Neuronal stem cell (in vitro differentiated cells): ENCODE measurements at regions not wholly inside any gene's neighbourhood (a gene's known extent, or its start where the extent isn't known, plus 50 kb on each side); places are given as distances from the start of the nearest gene placed in this dataset.

ENCODE experiments used
- DNase-seq: peaks from one replicate; pipeline ENCODE4 v3.0.0-alpha.2; 2013; ENCODE audit warnings: low spot score
- H2AFZ ChIP-seq: one replicate; pipeline ENCODE4 v1.6.1; 2013; ENCODE audit warnings: mild to moderate bottlenecking, low read length, inconsistent platforms
- H2AK5ac ChIP-seq: 2 replicates; pipeline ENCODE4 v1.6.1; 2013; ENCODE audit warnings: low read depth, mild to moderate bottlenecking, inconsistent platforms, low read length, moderate library complexity, mixed read lengths
- H2BK120ac ChIP-seq: 2 replicates; pipeline ENCODE4 v1.6.1; 2013; ENCODE audit warnings: low read depth, mild to moderate bottlenecking, inconsistent platforms, low read length, moderate library complexity, mixed read lengths
- H2BK12ac ChIP-seq: one replicate; pipeline ENCODE4 v1.6.1; 2013; ENCODE audit warnings: low read length, inconsistent platforms
- H2BK15ac ChIP-seq: 2 replicates; pipeline ENCODE4 v1.6.1; 2013; ENCODE audit warnings: mild to moderate bottlenecking, low read length, inconsistent platforms, mixed read lengths
- H2BK5ac ChIP-seq: one replicate; pipeline ENCODE4 v1.6.1; 2013; ENCODE audit warnings: inconsistent platforms, mild to moderate bottlenecking, low read length, moderate library complexity
- H3K14ac ChIP-seq: one replicate; pipeline ENCODE4 v1.6.1; 2013; ENCODE audit warnings: low read length, inconsistent platforms
- H3K18ac ChIP-seq: 2 replicates; pipeline ENCODE4 v1.6.1; 2013; ENCODE audit warnings: low read length, inconsistent platforms
- H3K23ac ChIP-seq: 2 replicates; pipeline ENCODE4 v1.6.1; 2013; ENCODE audit warnings: low read depth, mild to moderate bottlenecking, mixed read lengths, low read length, inconsistent platforms; ENCODE audit not compliant: poor library complexity
- H3K27ac ChIP-seq: replicated peaks from 3 replicates; pipeline ENCODE4 v1.5.1; 2013; ENCODE audit warnings: low read length, inconsistent platforms
- H3K27me3 ChIP-seq, 3 experiments: 2 replicates each; pipeline ENCODE4 v1.6.1; 2013; ENCODE audit warnings: low read length in 3 of 3, mild to moderate bottlenecking in 2 of 3, inconsistent platforms in 1 of 3, low read depth in 1 of 3, mixed read lengths in 1 of 3, moderate library complexity in 1 of 3; ENCODE audit not compliant: control insufficient read depth in 3 of 3, insufficient read depth in 3 of 3
- H3K36me3 ChIP-seq, 2 donors: replicated peaks in 1 of 2; 2 replicates each; pipeline ENCODE4 v1.6.1; 2013; ENCODE audit warnings: low read length in 2 of 2; ENCODE audit not compliant: control insufficient read depth in 2 of 2, insufficient read depth in 2 of 2
- H3K4ac ChIP-seq: 2 replicates; pipeline ENCODE4 v1.6.1; 2013; ENCODE audit warnings: inconsistent platforms, mild to moderate bottlenecking, low read length, moderate library complexity
- H3K4me1 ChIP-seq, 2 donors: 1 replicate in 1 of 2; 2 replicates in 1 of 2; pipeline ENCODE4 v1.6.1; 2013; ENCODE audit warnings: low read length in 2 of 2, low read depth in 1 of 2; ENCODE audit not compliant: control insufficient read depth in 2 of 2, insufficient read depth in 1 of 2
- H3K4me2 ChIP-seq: one replicate; pipeline ENCODE4 v1.6.1; 2013; ENCODE audit warnings: mild to moderate bottlenecking, low read length, inconsistent platforms; ENCODE audit not compliant: insufficient read depth, poor library complexity, severe bottlenecking
- H3K4me3 ChIP-seq, 2 donors: 2 replicates each; pipeline ENCODE4 v1.5.1; 2013; ENCODE audit warnings: low read length in 2 of 2, mild to moderate bottlenecking in 2 of 2, inconsistent platforms in 1 of 2, moderate library complexity in 1 of 2
- H3K79me1 ChIP-seq: one replicate; pipeline ENCODE4 v1.6.1; 2013; ENCODE audit warnings: low read depth, mild to moderate bottlenecking, inconsistent platforms, low read length, moderate library complexity
- H3K9ac ChIP-seq: one replicate; pipeline ENCODE4 v1.6.1; 2013; ENCODE audit warnings: mild to moderate bottlenecking, low read depth, low read length, inconsistent platforms; ENCODE audit not compliant: poor library complexity
- H3K9me3 ChIP-seq, 2 donors: replicated peaks in 1 of 2; 2 replicates each; pipeline versions ENCODE3 to v1.6.1; 2013; ENCODE audit warnings: low read length in 2 of 2, mild to moderate bottlenecking in 2 of 2, inconsistent platforms in 1 of 2, low read depth in 1 of 2, mixed read lengths in 1 of 2, moderate library complexity in 1 of 2; ENCODE audit not compliant: control insufficient read depth in 2 of 2, insufficient read depth in 1 of 2
- H4K8ac ChIP-seq: one replicate; pipeline ENCODE4 v1.6.1; 2013; ENCODE audit warnings: low read depth, mild to moderate bottlenecking, inconsistent platforms, low read length, moderate library complexity
- H4K91ac ChIP-seq: one replicate; pipeline ENCODE4 v1.6.1; 2013; ENCODE audit warnings: low read length, low read depth, mild to moderate bottlenecking, inconsistent platforms; ENCODE audit not compliant: poor library complexity
- WGBS, 2 donors: extraction: QIAGEN DNeasy Blood & Tissue Kit; methylation state at CpG; one replicate each; pipeline ENCODE4 v1.1.7; 2013; ENCODE audit warnings: missing lambda C conversion rate in 2 of 2, mixed read lengths in 1 of 2; ENCODE audit not compliant: insufficient read length in 2 of 2, insufficient replicate concordance in 1 of 2; ENCODE audit errors: extremely low coverage in 2 of 2; 5-methylcytosine and 5-hydroxymethylcytosine counted together

GRCh38 chr7:86954971-86955370, 104.5 kb downstream of the ELAPOR2 start:
- H4K91ac ChIP-seq: no peak overlapping the region
- H2AK5ac ChIP-seq: no peak overlapping the region
- H3K9ac ChIP-seq: no peak overlapping the region
- no peak overlapping the region for H2BK5ac ChIP-seq
- DNase-seq: no peak
- no peak overlapping the region for H3K4ac ChIP-seq
- H4K8ac ChIP-seq: no peak overlapping the region
- H3K14ac ChIP-seq: no peak overlapping the region
- no peak overlapping the region for H2BK15ac ChIP-seq
- H3K18ac ChIP-seq: no peak overlapping the region
- H3K4me2 ChIP-seq: no peak overlapping the region
- no peak overlapping the region for H2AFZ ChIP-seq
- no peak overlapping the region for H2BK12ac ChIP-seq
- no peak overlapping the region for H3K23ac ChIP-seq
- H3K27ac ChIP-seq: no peak overlapping the region
- no peaks in the 10 kb centered on the region for H3K36me3 ChIP-seq
- peaks cover 0 to 6% of the 10 kb centered on the region in 2 donors for H3K4me1 ChIP-seq
- H3K4me3 ChIP-seq: no peak overlapping the region
- no peaks in the 10 kb centered on the region for H3K27me3 ChIP-seq
- no peak overlapping the region for H2BK120ac ChIP-seq
- peaks cover 0 to 2% of the 10 kb centered on the region in 2 donors for H3K9me3 ChIP-seq
- H3K79me1 ChIP-seq: no peaks in the 10 kb centered on the region

DNA sequence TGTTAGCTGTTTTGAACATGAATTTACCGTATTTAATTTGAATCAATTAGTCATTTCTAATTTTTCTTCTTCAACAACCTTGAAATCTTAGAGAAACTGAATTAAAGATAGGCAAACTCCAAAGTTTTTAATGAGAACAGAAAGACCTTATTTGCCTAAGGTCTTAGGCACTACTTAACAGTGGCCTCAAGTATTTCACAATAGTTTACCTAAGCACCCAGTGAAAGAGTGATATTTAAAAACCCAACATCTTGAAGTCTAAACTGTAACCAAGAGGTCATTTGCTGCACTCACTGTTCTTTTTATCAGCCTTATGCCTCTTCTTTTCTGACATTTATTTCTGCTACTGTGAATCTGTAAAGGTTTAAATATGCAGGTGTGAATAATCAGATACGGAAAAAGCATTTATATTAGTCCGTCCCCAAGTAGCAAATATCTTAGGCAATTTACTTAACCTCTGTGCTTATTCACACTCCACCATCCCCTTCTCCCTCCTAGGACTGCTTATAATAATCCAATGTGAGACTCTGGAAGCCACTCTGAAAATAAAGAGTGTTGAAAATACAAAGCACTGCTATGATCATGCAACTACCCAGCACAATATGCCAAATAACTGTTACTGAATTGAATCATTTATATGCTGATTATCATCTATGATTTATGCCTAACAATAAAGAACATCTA, 105.7 kb downstream of the ELAPOR2 start:
- Histone ChIP-seq H3K36me3 (no peaks in the 10 kb centered on the region), H3K14ac (no peak overlapping the region), H3K79me1 (no peaks in the 10 kb centered on the region), H3K4ac (no peak overlapping the region), H2AFZ (no peak overlapping the region), H3K27me3 (no peaks in the 10 kb centered on the region), H3K9me3 (peaks cover 0 to 2% of the 10 kb centered on the region in 2 donors), H4K8ac (no peak overlapping the region), H3K4me1 (peaks cover 6% of the 10 kb centered on the region in 2 donors), H3K18ac (no peak overlapping the region), H2BK12ac (no peak overlapping the region), H3K27ac (no peak overlapping the region), H3K9ac (no peak overlapping the region), H2BK15ac (no peak overlapping the region), H3K4me3 (no peak overlapping the region), H2AK5ac (no peak overlapping the region), H2BK5ac (no peak overlapping the region), H4K91ac (no peak overlapping the region), H3K23ac (no peak overlapping the region), H2BK120ac (no peak overlapping the region), H3K4me2 (no peak overlapping the region)
- DNase-seq: no peak
- no CpG with 5 or more reads among the region's 3 CpGs for WGBS, 2 donors

- DNase-seq: no peak
Measured at GRCh38 chr7:86953219-86953618, 106.2 kb downstream of the ELAPOR2 start.

GRCh38 chr7:86951895-86952294, 107.6 kb downstream of the ELAPOR2 start:
- no peak overlapping the region for H3K18ac ChIP-seq
- no peak overlapping the region for H3K4ac ChIP-seq
- H3K79me1 ChIP-seq: no peaks in the 10 kb centered on the region

More at GRCh38 chr7:86953219-86953618, 106.2 kb downstream of the ELAPOR2 start:
- no peak overlapping the region for H2BK12ac ChIP-seq
- H3K9me3 ChIP-seq: no peaks in the 10 kb centered on the region
- H2BK120ac ChIP-seq: no peak overlapping the region
- no peak overlapping the region for H2BK5ac ChIP-seq
- no peak overlapping the region for H3K4me2 ChIP-seq
- H3K27ac ChIP-seq: no peak overlapping the region
- H2BK15ac ChIP-seq: no peak overlapping the region
- no peak overlapping the region for H3K4me3 ChIP-seq
- H2AFZ ChIP-seq: no peak overlapping the region
- no peak overlapping the region for H3K4ac ChIP-seq
- H3K27me3 ChIP-seq: no peaks in the 10 kb centered on the region
- no peak overlapping the region for H4K91ac ChIP-seq
- H3K79me1 ChIP-seq: no peaks in the 10 kb centered on the region
- H2AK5ac ChIP-seq: no peak overlapping the region
- no peak overlapping the region for H3K9ac ChIP-seq
- H3K36me3 ChIP-seq: no peaks in the 10 kb centered on the region
- H3K18ac ChIP-seq: no peak overlapping the region
- no peak overlapping the region for H3K23ac ChIP-seq
- H3K4me1 ChIP-seq: peaks cover 6% of the 10 kb centered on the region in 2 donors
- H4K8ac ChIP-seq: no peak overlapping the region
- H3K14ac ChIP-seq: no peak overlapping the region

More at GRCh38 chr7:86951895-86952294, 107.6 kb downstream of the ELAPOR2 start:
- Histone ChIP-seq H2BK5ac (no peak overlapping the region), H3K4me1 (peaks cover 6 to 8% of the 10 kb centered on the region in 2 donors), H2AFZ (no peak overlapping the region), H3K36me3 (no peaks in the 10 kb centered on the region), H4K8ac (no peak overlapping the region), H3K4me2 (no peak overlapping the region), H3K27ac (no peak overlapping the region), H2BK120ac (no peak overlapping the region), H4K91ac (no peak overlapping the region), H3K9me3 (no peaks in the 10 kb centered on the region), H3K9ac (no peak overlapping the region), H2AK5ac (no peak overlapping the region), H3K4me3 (no peak overlapping the region), H2BK15ac (no peak overlapping the region), H3K14ac (no peak overlapping the region), H2BK12ac (no peak overlapping the region), H3K23ac (no peak overlapping the region), H3K27me3 (no peaks in the 10 kb centered on the region)
- no peak for DNase-seq
